Endothelial cell of umbilical vein (primary cell): ENCODE measurements at regions not wholly inside any gene's neighbourhood (a gene's known extent, or its start where the extent isn't known, plus 50 kb on each side); places are given as distances from the start of the nearest gene placed in this dataset.

Experiments
- BruUV-seq: library from RNA; stranded (reverse); fragments of 400-500 nt; replicated peaks from 2 replicates; lab custom pipeline; 2021; lab: Mats Ljungman, UMichigan
- CTCF ChIA-PET: fragments of 300-600, 350-600 bp; sonication (Branson Sonifier 250); formaldehyde crosslinking; loops from one replicate; lab custom pipeline; 2021; ENCODE audit warnings: antibody characterized with exemption, inconsistent platforms; lab: Charles Lee
- POLR2A ChIA-PET: fragments of 300-600, 350-600 bp; sonication (Branson Sonifier 250); formaldehyde crosslinking; loops from one replicate; lab custom pipeline; 2021; ENCODE audit warnings: antibody characterized with exemption, inconsistent platforms; lab: Charles Lee
- DNase-seq: peaks from one replicate; pipeline ENCODE4 v3.0.0-alpha.2; 2011; ENCODE audit warnings: low read depth, low spot score
- FAIRE-seq: peaks from 2 replicates; lab custom pipeline; 2011; peaks lifted over from hg19 to GRCh38; lab: Jason Lieb, UNC
- H2AFZ ChIP-seq: 2 replicates; pipeline ENCODE4 v1.6.0; 2012; ENCODE audit warnings: low read depth, low read length, control low read depth, inconsistent platforms
- H3K27ac ChIP-seq: 2 replicates; pipeline ENCODE4 v1.5.1; 2011; ENCODE audit warnings: low read depth, mild to moderate bottlenecking, control low read depth, low read length, moderate library complexity; ENCODE audit not compliant: insufficient read depth
- H3K27me3 ChIP-seq, 2 experiments: 2 replicates each; pipeline versions ENCODE4 v1.6.0 to v1.6.1; 2011; ENCODE audit warnings: low read length in 2 of 2, mixed read lengths in 1 of 2; ENCODE audit not compliant: control insufficient read depth in 2 of 2, insufficient read depth in 2 of 2
- H3K36me3 ChIP-seq, 2 experiments: 2 replicates in 1 of 2; 3 replicates in 1 of 2; pipeline ENCODE4 v1.5.1; 2011; ENCODE audit warnings: low read length in 2 of 2, mild to moderate bottlenecking in 1 of 2, moderate library complexity in 1 of 2; ENCODE audit not compliant: control insufficient read depth in 2 of 2, insufficient read depth in 2 of 2; ENCODE audit errors: extremely low read depth in 1 of 2
- H3K4me1 ChIP-seq: 3 replicates; pipeline ENCODE4 v1.5.1; 2011; ENCODE audit warnings: mild to moderate bottlenecking, low read length; ENCODE audit not compliant: control insufficient read depth, insufficient read depth; ENCODE audit errors: extremely low read depth
- H3K4me2 ChIP-seq: 2 replicates; pipeline ENCODE4 v1.6.1; 2011; ENCODE audit warnings: low read length, control low read depth, mixed read lengths; ENCODE audit not compliant: insufficient read depth
- H3K4me3 ChIP-seq, 3 experiments: fragments of 200-600 bp in 1 of 3; sonication (generic), shearing (Covaris generic) in 1 of 3; replicated peaks in 1 of 3; 2 replicates each; pipeline ENCODE4 v1.5.1; 2011 to 2016; ENCODE audit warnings: control low read depth in 3 of 3, low read length in 3 of 3, mild to moderate bottlenecking in 2 of 3, inconsistent platforms in 1 of 3, low read depth in 1 of 3, moderate library complexity in 1 of 3; ENCODE audit not compliant: insufficient read depth in 1 of 3
- H3K79me2 ChIP-seq: 2 replicates; pipeline ENCODE4 v1.6.0; 2012; ENCODE audit warnings: low read length, inconsistent platforms; ENCODE audit not compliant: control insufficient read depth, insufficient read depth
- H3K9ac ChIP-seq: replicated peaks from 2 replicates; pipeline ENCODE3; 2011; ENCODE audit warnings: low read length, control low read depth; ENCODE audit not compliant: insufficient read depth; ENCODE audit errors: extremely low read depth
- H3K9me1 ChIP-seq: replicated peaks from 3 replicates; pipeline ENCODE4 v1.6.0; 2011; ENCODE audit warnings: mild to moderate bottlenecking, low read length; ENCODE audit not compliant: control insufficient read depth, insufficient read depth; ENCODE audit errors: extremely low read depth
- H3K9me3 ChIP-seq: replicated peaks from 2 replicates; pipeline ENCODE4 v1.5.1; 2012; ENCODE audit warnings: low read length, inconsistent platforms; ENCODE audit not compliant: control insufficient read depth, insufficient read depth
- H4K20me1 ChIP-seq: replicated peaks from 2 replicates; pipeline ENCODE3; 2011; ENCODE audit warnings: mild to moderate bottlenecking, low read length; ENCODE audit not compliant: control insufficient read depth, insufficient read depth; ENCODE audit errors: extremely low read depth
- EZH2 ChIP-seq: IDR thresholded peaks from 2 replicates; pipeline ENCODE4 v1.6.1; 2012; ENCODE audit warnings: borderline replicate concordance, low read depth, mild to moderate bottlenecking, moderate library complexity, low read length, inconsistent platforms; ENCODE audit not compliant: severe bottlenecking
- FOS ChIP-seq: IDR thresholded peaks from 2 replicates; pipeline ENCODE4 v1.6.1; 2011; ENCODE audit warnings: mild to moderate bottlenecking, low read length, moderate library complexity, borderline replicate concordance; ENCODE audit not compliant: insufficient read depth
- JUN ChIP-seq: IDR thresholded peaks from 2 replicates; pipeline ENCODE4 v1.6.1; 2011; ENCODE audit warnings: borderline replicate concordance, low read depth; ENCODE audit not compliant: insufficient read length, insufficient read depth
- MYC ChIP-seq: IDR thresholded peaks from one replicate; pipeline ENCODE4 v1.6.1; 2011; ENCODE audit warnings: mild to moderate bottlenecking, low read depth, low read length
- POLR2A ChIP-seq: IDR thresholded peaks from 2 replicates; pipeline ENCODE4 v1.6.1; 2012; ENCODE audit warnings: low read depth, mild to moderate bottlenecking, control low read depth, low read length
- POLR2AphosphoS5 ChIP-seq: IDR thresholded peaks from 2 replicates; pipeline ENCODE4 v1.6.1; 2012; ENCODE audit warnings: low read depth, mild to moderate bottlenecking, control low read depth, low read length, moderate library complexity; ENCODE audit not compliant: insufficient read depth
- dilution Hi-C: fragments of 300-500 bp; cut with MboI; formaldehyde crosslinking; loops from one replicate; pipeline ENCODE4 v1.15.0; 2019; ENCODE audit warnings: low sequenced_read_pairs; ENCODE audit not compliant: extremely low pct_ligation_motif_present
- intact Hi-C: fragments of 100-400 bp; cut with micrococcal nuclease; formaldehyde crosslinking; loops from one replicate; pipeline ENCODE4 v1.10.0; 2022
- TF ChIP-seq, protein P1 (sequence below), 2 donors: IDR thresholded peaks; 1 replicate in 1 of 2; 2 replicates in 1 of 2; pipeline ENCODE4 v1.5.1; 2011; ENCODE audit warnings: low read length in 2 of 2, mild to moderate bottlenecking in 2 of 2, moderate library complexity in 2 of 2, control low read depth in 1 of 2, inconsistent platforms in 1 of 2, low read depth in 1 of 2; ENCODE audit not compliant: insufficient read depth in 1 of 2; ENCODE audit errors: extremely low read depth in 1 of 2

DNA sequence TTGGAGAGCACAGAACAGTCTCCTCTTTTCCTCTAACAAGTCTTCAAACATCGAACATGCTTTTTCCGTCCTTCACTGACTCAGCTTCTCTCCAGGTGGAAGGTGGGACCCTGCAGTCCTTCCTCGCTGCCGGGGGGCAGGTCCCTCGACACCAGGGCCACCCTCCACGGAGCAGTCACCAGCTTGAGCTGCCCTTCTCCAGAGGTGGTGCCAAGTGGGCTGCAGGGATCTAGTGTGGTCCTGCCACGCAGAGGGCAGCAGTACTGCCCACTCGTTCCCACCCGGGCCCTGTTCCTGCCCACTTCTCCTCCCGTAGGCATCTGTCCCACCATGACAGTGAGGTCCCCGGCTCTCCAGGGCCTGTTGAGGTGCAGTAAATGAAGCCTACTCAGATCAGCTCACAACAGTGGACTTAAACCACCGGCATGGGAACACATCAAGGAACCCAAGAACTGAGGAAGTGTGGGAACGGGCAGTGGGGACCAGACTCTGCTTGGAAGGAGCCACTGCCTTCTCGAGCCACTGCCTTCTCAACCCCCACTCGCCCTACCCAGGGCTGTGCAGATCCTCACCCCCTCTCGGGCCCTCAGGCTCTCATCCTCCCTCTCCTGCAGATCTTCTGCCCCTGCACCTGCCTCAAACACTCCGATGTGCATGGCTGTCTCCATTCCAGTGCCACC, 153.9 kb downstream of the OAT start:
- H3K79me2 ChIP-seq, result no peaks in the 10 kb centered on the region
- no peak overlapping the region for H3K9ac ChIP-seq
- dilution Hi-C loops, result no loop called here
- ChIA-PET POLR2A (no interaction called here), CTCF (interaction anchor here (3.7 kb wide), 1 partner anchor 270 kb away, joined by 13 read pairs; no protein-coding TSS in a partner anchor)
- H3K36me3 ChIP-seq, result no peaks in the 10 kb centered on the region
- no peaks in the 10 kb centered on the region for H4K20me1 ChIP-seq
- intact Hi-C loops, result loop anchor here (5.0 kb wide), 1 partner anchor 122 kb away; no protein-coding TSS in a partner anchor
- TF ChIP-seq POLR2A (no peak), EZH2 (no peak), JUN (no peak), MYC (no peak), POLR2AphosphoS5 (no peak), FOS (no peak)
- TF ChIP-seq, protein P1, sequence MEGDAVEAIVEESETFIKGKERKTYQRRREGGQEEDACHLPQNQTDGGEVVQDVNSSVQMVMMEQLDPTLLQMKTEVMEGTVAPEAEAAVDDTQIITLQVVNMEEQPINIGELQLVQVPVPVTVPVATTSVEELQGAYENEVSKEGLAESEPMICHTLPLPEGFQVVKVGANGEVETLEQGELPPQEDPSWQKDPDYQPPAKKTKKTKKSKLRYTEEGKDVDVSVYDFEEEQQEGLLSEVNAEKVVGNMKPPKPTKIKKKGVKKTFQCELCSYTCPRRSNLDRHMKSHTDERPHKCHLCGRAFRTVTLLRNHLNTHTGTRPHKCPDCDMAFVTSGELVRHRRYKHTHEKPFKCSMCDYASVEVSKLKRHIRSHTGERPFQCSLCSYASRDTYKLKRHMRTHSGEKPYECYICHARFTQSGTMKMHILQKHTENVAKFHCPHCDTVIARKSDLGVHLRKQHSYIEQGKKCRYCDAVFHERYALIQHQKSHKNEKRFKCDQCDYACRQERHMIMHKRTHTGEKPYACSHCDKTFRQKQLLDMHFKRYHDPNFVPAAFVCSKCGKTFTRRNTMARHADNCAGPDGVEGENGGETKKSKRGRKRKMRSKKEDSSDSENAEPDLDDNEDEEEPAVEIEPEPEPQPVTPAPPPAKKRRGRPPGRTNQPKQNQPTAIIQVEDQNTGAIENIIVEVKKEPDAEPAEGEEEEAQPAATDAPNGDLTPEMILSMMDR (IDR thresholded peaks at IDR 0.05; ENCODE audit: extremely low read depth in 1 of 2, insufficient read depth in 1 of 2, low read depth in 1 of 2, low read length in 2 of 2), result no peak
- H3K4me3 ChIP-seq, result no peak overlapping the region
- no peak for FAIRE-seq
- H3K9me1 ChIP-seq, result no peaks in the 10 kb centered on the region
- no peak for DNase-seq
- no peak overlapping the region for H3K4me2 ChIP-seq
- H3K4me1 ChIP-seq, result no peaks in the 10 kb centered on the region
- no peak overlapping the region for H2AFZ ChIP-seq
- H3K9me3 ChIP-seq, result no peaks in the 10 kb centered on the region
- no peaks in the 10 kb centered on the region for H3K27me3 ChIP-seq
- no TSS peak for BruUV-seq
- H3K27ac ChIP-seq, result no peak overlapping the region
